Spleen (tissue), 11 donors: ENCODE measurements at regions not wholly inside any gene's neighbourhood (a gene's known extent, or its start where the extent isn't known, plus 50 kb on each side); places are given as distances from the start of the nearest gene placed in this dataset.

Experiments
- DNase-seq: peaks from one replicate; pipeline ENCODE4 v3.0.0-alpha.2; 2020
- H3K27ac ChIP-seq, 8 donors: fragments of 200-600 bp; sonication (generic) in 7 of 8; 1 replicate in 4 of 8; 2 replicates in 4 of 8; pipeline versions ENCODE4 v1.5.0 to v1.8.0; 2016 to 2021; ENCODE audit warnings: inconsistent platforms in 4 of 8, mild to moderate bottlenecking in 4 of 8, moderate library complexity in 1 of 8
- H3K27me3 ChIP-seq, 7 donors: fragments of 200-600 bp; sonication (generic) in 6 of 7; replicated peaks in 1 of 7; 1 replicate in 4 of 7; 2 replicates in 3 of 7; pipeline versions ENCODE4 v1.5.0 to v1.8.0; 2016 to 2021; ENCODE audit warnings: inconsistent platforms in 3 of 7, mild to moderate bottlenecking in 1 of 7
- H3K36me3 ChIP-seq, 6 donors: fragments of 200-600 bp; sonication (generic) in 5 of 6; 1 replicate in 4 of 6; 2 replicates in 2 of 6; pipeline versions ENCODE4 v1.5.0 to v1.8.0; 2016 to 2021; ENCODE audit warnings: inconsistent platforms in 2 of 6
- H3K4me1 ChIP-seq, 6 donors: fragments of 200-600 bp; sonication (generic) in 5 of 6; 1 replicate in 3 of 6; 2 replicates in 3 of 6; pipeline versions ENCODE4 v1.5.0 to v1.8.0; 2016 to 2021; ENCODE audit warnings: inconsistent platforms in 3 of 6
- H3K4me3 ChIP-seq, 8 donors: fragments of 200-600 bp; sonication (generic) in 7 of 8; 1 replicate in 4 of 8; 2 replicates in 4 of 8; pipeline versions ENCODE4 v1.5.0 to v1.8.0; 2016 to 2021; ENCODE audit warnings: inconsistent platforms in 4 of 8, mild to moderate bottlenecking in 4 of 8, moderate library complexity in 2 of 8
- H3K9me3 ChIP-seq, 8 donors: fragments of 200-600 bp; sonication (generic) in 7 of 8; 1 replicate in 4 of 8; 2 replicates in 4 of 8; pipeline versions ENCODE4 v1.5.0 to v1.8.0; 2016 to 2021; ENCODE audit warnings: inconsistent platforms in 4 of 8
- CTCF ChIP-seq, 11 experiments: fragments of 200-600 bp in 7 of 11; fragments of 450-650 bp in 4 of 11; sonication (generic) in 4 of 11; IDR thresholded peaks in 8 of 11; conservative IDR thresholded peaks in 3 of 11; 1 replicate in 7 of 11; 2 replicates in 4 of 11; pipeline versions ENCODE4 v1.4.0 to v1.8.0; 2016 to 2021; ENCODE audit warnings: antibody characterized with exemption in 11 of 11, inconsistent platforms in 4 of 11, mild to moderate bottlenecking in 1 of 11
- POLR2A ChIP-seq, 3 donors: fragments of 450-650 bp; IDR thresholded peaks; one replicate each; pipeline ENCODE4 v1.5.1; 2017; ENCODE audit warnings: antibody characterized with exemption in 3 of 3, mild to moderate bottlenecking in 1 of 3
- POLR2AphosphoS5 ChIP-seq, 3 donors: sonication (generic); formaldehyde crosslinking; IDR thresholded peaks; one replicate each; pipeline ENCODE4 v1.5.1; 2017; ENCODE audit warnings: antibody characterized with exemption in 3 of 3
- WGBS, 5 donors: extraction: QIAGEN DNeasy Blood & Tissue Kit in 3 of 5; methylation state at CpG; one replicate each; pipeline versions ENCODE4 v1.1.5 to v1.1.7; 2013 to 2018; 5-methylcytosine and 5-hydroxymethylcytosine counted together
- intact Hi-C: fragments of 100-400 bp; cut with DNase I; formaldehyde crosslinking; loops from one replicate; pipeline ENCODE4 v1.15.0; 2023; ENCODE audit warnings: low total_unique reads
- donor health status: healthy with polysubstance abuse.
- donor health status: DM: no; HTN: no; CAD: no; lungs with moderate emphysema.
- donor health status: DM: no; HTN: no; CAD: no.
- donor health status: Bipolar disorder and iron deficiency.
- donor health status: healthy.
- donor health status: DM: no; HTN: no; CAD: no.
- donor health status: DM: yes; HTN: yes; CAD: no.

GRCh38 chr10:118518095-118518494 is 77.4 kb downstream of the PRLHR start:
- Histone ChIP-seq H3K9me3 (peaks cover 0 to 22% (median 14%) of the 10 kb centered on the region in 8 donors), H3K27me3 (peaks cover 0 to 19% (median 0%) of the 10 kb centered on the region in 7 donors), H3K4me3 (no peak overlapping the region), H3K36me3 (no peaks in the 10 kb centered on the region), H3K4me1 (no peaks in the 10 kb centered on the region), H3K27ac (no peak overlapping the region)
- no peak for DNase-seq
- intact Hi-C loops: no loop called here
- TF ChIP-seq POLR2A (IDR thresholded peaks at IDR 0.05) (no peak), POLR2AphosphoS5 (IDR thresholded peaks at IDR 0.05) (no peak), CTCF (IDR thresholded peaks at IDR 0.05 in 8 of 11, conservative IDR thresholded peaks at IDR 0.05 in 3 of 11) (no peak)

- no peak for DNase-seq
- Histone ChIP-seq H3K27me3 (peaks cover 0 to 12% (median 0%) of the 10 kb centered on the region in 7 donors), H3K27ac (no peak overlapping the region), H3K4me1 (no peaks in the 10 kb centered on the region), H3K36me3 (no peaks in the 10 kb centered on the region), H3K9me3 (peaks cover 0 to 22% (median 14%) of the 10 kb centered on the region in 8 donors), H3K4me3 (no peak overlapping the region)
- intact Hi-C loops: no loop called here
- TF ChIP-seq POLR2A (IDR thresholded peaks at IDR 0.05): no peak
- TF ChIP-seq CTCF (IDR thresholded peaks at IDR 0.05 in 8 of 11, conservative IDR thresholded peaks at IDR 0.05 in 3 of 11): no peak
- no peak for TF ChIP-seq POLR2AphosphoS5 (IDR thresholded peaks at IDR 0.05)
- WGBS, 5 donors: 74 to 85% (median 80%) methylated on average over 4 of the region's 4 CpGs
Measured at GRCh38 chr10:118516716-118517115, 78.7 kb downstream of the PRLHR start.

- Histone ChIP-seq H3K4me3 (no peak overlapping the region), H3K27me3 (peaks cover 0 to 6% (median 0%) of the 10 kb centered on the region in 7 donors), H3K36me3 (no peaks in the 10 kb centered on the region), H3K4me1 (no peaks in the 10 kb centered on the region), H3K27ac (no peak overlapping the region), H3K9me3 (peaks cover 0 to 11% (median 8%) of the 10 kb centered on the region in 8 donors)
- intact Hi-C loops: no loop called here
- 85 to 89% (median 88%) methylated on average over 3 of the region's 3 CpGs for WGBS, 5 donors
- TF ChIP-seq POLR2A (IDR thresholded peaks at IDR 0.05) (no peak), CTCF (IDR thresholded peaks at IDR 0.05 in 8 of 11, conservative IDR thresholded peaks at IDR 0.05 in 3 of 11) (no peak), POLR2AphosphoS5 (IDR thresholded peaks at IDR 0.05) (no peak)
- no peak for DNase-seq
Measured at GRCh38 chr10:118513174-118513573, 82.3 kb downstream of the PRLHR start.

- DNase-seq: no peak
- peaks cover 0 to 6% (median 0%) of the 10 kb centered on the region in 7 donors for H3K27me3 ChIP-seq
- no peaks in the 10 kb centered on the region for H3K4me1 ChIP-seq
- 32 to 74% (median 38%) methylated on average over 2 of the region's 2 CpGs for WGBS, 5 donors
- H3K4me3 ChIP-seq: no peak overlapping the region
- no peaks in the 10 kb centered on the region for H3K36me3 ChIP-seq
- H3K27ac ChIP-seq: no peak overlapping the region
- TF ChIP-seq POLR2A (IDR thresholded peaks at IDR 0.05) (no peak), CTCF (IDR thresholded peaks at IDR 0.05 in 8 of 11, conservative IDR thresholded peaks at IDR 0.05 in 3 of 11) (no peak), POLR2AphosphoS5 (IDR thresholded peaks at IDR 0.05) (no peak)
- no peaks in the 10 kb centered on the region for H3K9me3 ChIP-seq
- intact Hi-C loops: no loop called here
Measured at GRCh38 chr10:118511711-118512110, 83.7 kb downstream of the PRLHR start.
